ENCODE measurements at regions not wholly inside any gene's neighbourhood (a gene's known extent, or its start where the extent isn't known, plus 50 kb on each side); places are given as distances from the start of the nearest gene placed in this dataset.

DNA sequence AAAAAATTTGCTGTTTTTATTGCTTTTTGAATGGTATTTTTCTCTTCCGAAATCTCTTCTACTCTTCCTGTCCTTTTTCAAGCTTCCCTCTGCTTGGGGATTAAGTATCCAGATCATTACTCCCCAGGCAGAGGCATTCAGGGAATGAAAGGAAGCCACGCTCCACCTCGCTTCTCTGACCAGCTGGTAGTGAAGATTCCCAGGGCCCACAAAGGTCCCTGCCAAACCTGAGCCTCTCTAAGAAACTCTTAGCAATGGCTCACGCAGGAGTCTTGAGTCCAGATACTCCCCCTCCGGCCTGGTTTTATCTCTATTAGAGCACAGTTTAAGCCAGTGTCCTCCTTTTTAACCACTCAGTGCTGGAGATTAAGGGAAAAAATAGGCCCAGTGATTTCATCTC, 51.4 kb upstream of the SOD3 start:
- H4K20me1 ChIP-seq (ENCODE audit: insufficient read depth) = no peaks in the 10 kb centered on the region
- H3K79me2 ChIP-seq (ENCODE audit: insufficient read depth, low read depth) = no peaks in the 10 kb centered on the region
- no peak overlapping the region for H3K9ac ChIP-seq
- no peaks in the 10 kb centered on the region for H3K27me3 ChIP-seq (ENCODE audit: insufficient read depth, low read depth)
- TF ChIP-seq, protein P1, sequence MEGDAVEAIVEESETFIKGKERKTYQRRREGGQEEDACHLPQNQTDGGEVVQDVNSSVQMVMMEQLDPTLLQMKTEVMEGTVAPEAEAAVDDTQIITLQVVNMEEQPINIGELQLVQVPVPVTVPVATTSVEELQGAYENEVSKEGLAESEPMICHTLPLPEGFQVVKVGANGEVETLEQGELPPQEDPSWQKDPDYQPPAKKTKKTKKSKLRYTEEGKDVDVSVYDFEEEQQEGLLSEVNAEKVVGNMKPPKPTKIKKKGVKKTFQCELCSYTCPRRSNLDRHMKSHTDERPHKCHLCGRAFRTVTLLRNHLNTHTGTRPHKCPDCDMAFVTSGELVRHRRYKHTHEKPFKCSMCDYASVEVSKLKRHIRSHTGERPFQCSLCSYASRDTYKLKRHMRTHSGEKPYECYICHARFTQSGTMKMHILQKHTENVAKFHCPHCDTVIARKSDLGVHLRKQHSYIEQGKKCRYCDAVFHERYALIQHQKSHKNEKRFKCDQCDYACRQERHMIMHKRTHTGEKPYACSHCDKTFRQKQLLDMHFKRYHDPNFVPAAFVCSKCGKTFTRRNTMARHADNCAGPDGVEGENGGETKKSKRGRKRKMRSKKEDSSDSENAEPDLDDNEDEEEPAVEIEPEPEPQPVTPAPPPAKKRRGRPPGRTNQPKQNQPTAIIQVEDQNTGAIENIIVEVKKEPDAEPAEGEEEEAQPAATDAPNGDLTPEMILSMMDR (conservative IDR thresholded peaks at IDR 0.05; ENCODE audit: low read depth, low read length) = no peak
- no peak overlapping the region for H3K4me2 ChIP-seq
- H3K36me3 ChIP-seq (ENCODE audit: insufficient read depth) = no peaks in the 10 kb centered on the region
- no peak overlapping the region for H2AFZ ChIP-seq (ENCODE audit: low read depth)
- H3K4me1 ChIP-seq (ENCODE audit: low read depth, poor library complexity, severe bottlenecking) = no peaks in the 10 kb centered on the region
- H3K4me3 ChIP-seq (IDR thresholded peaks at IDR 0.05; ENCODE audit: insufficient read depth, low read depth, low read length) = no peak overlapping the region
- no peak overlapping the region for H3K27ac ChIP-seq

GRCh38 chr4:24745172-24745895, 50.0 kb upstream of the SOD3 start:
- TF ChIP-seq, protein P1 (conservative IDR thresholded peaks at IDR 0.05; ENCODE audit: low read depth, low read length) = no peak

More at GRCh38 chr4:24745172-24745895, 50.0 kb upstream of the SOD3 start:
- no peaks in the 10 kb centered on the region for H3K79me2 ChIP-seq (ENCODE audit: insufficient read depth, low read depth)
- no peak overlapping the region for H2AFZ ChIP-seq (ENCODE audit: low read depth)
- H3K4me1 ChIP-seq (ENCODE audit: low read depth, poor library complexity, severe bottlenecking) = no peaks in the 10 kb centered on the region
- no peak overlapping the region for H3K4me3 ChIP-seq (IDR thresholded peaks at IDR 0.05; ENCODE audit: insufficient read depth, low read depth, low read length)
- no peak overlapping the region for H3K4me2 ChIP-seq
- H3K36me3 ChIP-seq (ENCODE audit: insufficient read depth) = no peaks in the 10 kb centered on the region
- no peaks in the 10 kb centered on the region for H3K27me3 ChIP-seq (ENCODE audit: insufficient read depth, low read depth)
- H3K27ac ChIP-seq = no peak overlapping the region
- H3K9ac ChIP-seq = no peak overlapping the region
- H4K20me1 ChIP-seq (ENCODE audit: insufficient read depth) = no peaks in the 10 kb centered on the region

Data from KMS-11 (cell line).